NB4 (cell line): ENCODE measurements at regions not wholly inside any gene's neighbourhood (a gene's known extent, or its start where the extent isn't known, plus 50 kb on each side); places are given as distances from the start of the nearest gene placed in this dataset.

Experiments used
- DNase-seq: peaks from one replicate; pipeline ENCODE4 v3.0.0; 2010; ENCODE audit warnings: low read depth
- H3K4me3 ChIP-seq: one replicate; pipeline ENCODE4 v1.5.1; 2011; ENCODE audit warnings: mild to moderate bottlenecking, low read depth, low read length, moderate library complexity
- MYC ChIP-seq: IDR thresholded peaks from 2 replicates; pipeline ENCODE4 v1.6.1; 2011; ENCODE audit warnings: low read depth, low read length
- POLR2A ChIP-seq: IDR thresholded peaks from 2 replicates; pipeline ENCODE4 v1.6.1; 2011; ENCODE audit warnings: mild to moderate bottlenecking; ENCODE audit not compliant: insufficient read length; ENCODE audit errors: extremely low read depth
- TF ChIP-seq, protein P1 (sequence below): IDR thresholded peaks from 2 replicates; pipeline ENCODE4 v1.6.1; 2011; ENCODE audit warnings: low read depth, low read length
- TF ChIP-seq, protein P2 (sequence below): IDR thresholded peaks from one replicate; pipeline ENCODE4 v1.5.1; 2012; ENCODE audit warnings: low read depth, low read length

DNA sequence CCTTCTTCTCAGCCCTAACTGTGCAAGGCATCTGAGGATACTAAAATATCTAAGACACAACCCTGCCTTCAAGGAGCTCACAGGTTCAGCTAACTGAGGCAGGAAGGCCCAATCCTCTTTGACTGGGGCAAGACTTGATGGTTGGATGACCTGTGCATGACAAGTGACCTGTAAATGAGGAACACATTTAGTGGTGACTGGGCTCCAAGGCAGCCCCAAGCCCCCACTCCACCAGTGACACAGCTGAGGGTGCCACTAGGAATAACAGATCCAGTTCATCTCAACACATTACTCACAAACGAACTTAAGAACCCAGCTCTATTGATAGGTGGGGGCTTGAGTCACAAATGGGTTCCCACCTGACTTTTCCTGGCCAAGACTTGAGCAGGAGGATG, 244.7 kb upstream of the IRF2BP2 start:
- no peak overlapping the region for H3K4me3 ChIP-seq
- no peak for DNase-seq
- TF ChIP-seq, protein P1, sequence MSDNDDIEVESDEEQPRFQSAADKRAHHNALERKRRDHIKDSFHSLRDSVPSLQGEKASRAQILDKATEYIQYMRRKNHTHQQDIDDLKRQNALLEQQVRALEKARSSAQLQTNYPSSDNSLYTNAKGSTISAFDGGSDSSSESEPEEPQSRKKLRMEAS, result no peak
- TF ChIP-seq, protein P2, sequence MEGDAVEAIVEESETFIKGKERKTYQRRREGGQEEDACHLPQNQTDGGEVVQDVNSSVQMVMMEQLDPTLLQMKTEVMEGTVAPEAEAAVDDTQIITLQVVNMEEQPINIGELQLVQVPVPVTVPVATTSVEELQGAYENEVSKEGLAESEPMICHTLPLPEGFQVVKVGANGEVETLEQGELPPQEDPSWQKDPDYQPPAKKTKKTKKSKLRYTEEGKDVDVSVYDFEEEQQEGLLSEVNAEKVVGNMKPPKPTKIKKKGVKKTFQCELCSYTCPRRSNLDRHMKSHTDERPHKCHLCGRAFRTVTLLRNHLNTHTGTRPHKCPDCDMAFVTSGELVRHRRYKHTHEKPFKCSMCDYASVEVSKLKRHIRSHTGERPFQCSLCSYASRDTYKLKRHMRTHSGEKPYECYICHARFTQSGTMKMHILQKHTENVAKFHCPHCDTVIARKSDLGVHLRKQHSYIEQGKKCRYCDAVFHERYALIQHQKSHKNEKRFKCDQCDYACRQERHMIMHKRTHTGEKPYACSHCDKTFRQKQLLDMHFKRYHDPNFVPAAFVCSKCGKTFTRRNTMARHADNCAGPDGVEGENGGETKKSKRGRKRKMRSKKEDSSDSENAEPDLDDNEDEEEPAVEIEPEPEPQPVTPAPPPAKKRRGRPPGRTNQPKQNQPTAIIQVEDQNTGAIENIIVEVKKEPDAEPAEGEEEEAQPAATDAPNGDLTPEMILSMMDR, result no peak
- TF ChIP-seq MYC (no peak), POLR2A (no peak)

DNA sequence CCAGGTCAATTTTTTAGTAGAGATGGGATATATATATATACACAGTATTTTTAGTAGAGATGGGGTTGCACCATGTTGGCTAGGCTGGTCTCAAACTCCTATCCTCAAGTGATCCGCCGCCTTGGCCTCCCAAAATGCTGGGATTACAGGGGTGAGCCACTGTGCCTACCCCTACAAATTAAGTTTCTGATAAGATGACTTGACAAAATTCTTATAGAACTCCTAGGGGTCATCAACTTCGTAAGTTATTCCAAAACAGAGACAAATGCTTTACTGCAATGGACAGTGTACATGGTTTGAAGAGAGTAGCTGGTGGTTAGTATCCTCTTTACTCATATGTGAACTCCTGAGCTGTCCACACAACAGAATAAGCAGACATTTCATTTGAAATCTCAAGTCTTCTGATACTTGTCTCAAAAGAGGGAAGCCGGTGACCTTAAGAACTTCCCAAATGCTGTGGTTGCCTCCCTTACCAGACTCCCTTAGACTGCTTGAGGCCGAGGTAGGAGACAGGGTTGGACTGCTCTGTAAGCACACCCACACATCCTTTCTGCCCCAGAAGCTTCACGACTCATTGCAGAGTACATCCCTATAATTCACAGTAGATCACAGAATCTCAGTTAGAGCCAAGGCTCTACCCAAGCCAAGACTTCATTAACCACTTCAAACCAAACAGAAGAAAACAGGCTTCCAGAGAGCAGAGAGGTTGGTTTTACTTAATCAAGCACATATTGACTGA, 244.1 kb upstream of the IRF2BP2 start:
- peak; percentile 81 for DNase-seq
- TF ChIP-seq MYC, result no peak
- TF ChIP-seq, protein P2, result no peak
- TF ChIP-seq, protein P1, result no peak
- no peak for TF ChIP-seq POLR2A

DNA sequence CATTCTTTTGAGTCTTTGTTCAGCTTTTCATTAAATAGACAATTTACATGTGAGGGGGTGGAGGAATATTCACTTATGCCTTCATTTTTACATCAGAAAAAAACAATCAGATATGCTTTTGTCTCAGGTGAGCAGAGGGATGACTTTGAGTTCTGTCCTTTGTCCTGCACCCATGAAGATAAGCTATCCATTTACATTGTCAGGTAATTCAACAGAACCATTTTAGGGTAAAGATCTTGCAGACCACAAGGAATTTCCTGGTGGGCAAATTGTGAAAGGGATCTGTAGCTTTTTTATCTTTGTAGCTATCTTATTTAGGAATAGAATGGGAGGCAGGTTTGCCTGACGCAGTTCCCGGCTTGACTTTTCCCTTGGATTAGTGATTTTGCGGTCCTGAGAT, 242.7 kb upstream of the IRF2BP2 start:
- DNase-seq, result no peak
- TF ChIP-seq POLR2A (no peak), MYC (no peak)
- TF ChIP-seq, protein P2, result no peak
- TF ChIP-seq, protein P1, result no peak
- no peak overlapping the region for H3K4me3 ChIP-seq

More for the DNA sequence above, 244.1 kb upstream of the IRF2BP2 start:
- no peak overlapping the region for H3K4me3 ChIP-seq

DNA sequence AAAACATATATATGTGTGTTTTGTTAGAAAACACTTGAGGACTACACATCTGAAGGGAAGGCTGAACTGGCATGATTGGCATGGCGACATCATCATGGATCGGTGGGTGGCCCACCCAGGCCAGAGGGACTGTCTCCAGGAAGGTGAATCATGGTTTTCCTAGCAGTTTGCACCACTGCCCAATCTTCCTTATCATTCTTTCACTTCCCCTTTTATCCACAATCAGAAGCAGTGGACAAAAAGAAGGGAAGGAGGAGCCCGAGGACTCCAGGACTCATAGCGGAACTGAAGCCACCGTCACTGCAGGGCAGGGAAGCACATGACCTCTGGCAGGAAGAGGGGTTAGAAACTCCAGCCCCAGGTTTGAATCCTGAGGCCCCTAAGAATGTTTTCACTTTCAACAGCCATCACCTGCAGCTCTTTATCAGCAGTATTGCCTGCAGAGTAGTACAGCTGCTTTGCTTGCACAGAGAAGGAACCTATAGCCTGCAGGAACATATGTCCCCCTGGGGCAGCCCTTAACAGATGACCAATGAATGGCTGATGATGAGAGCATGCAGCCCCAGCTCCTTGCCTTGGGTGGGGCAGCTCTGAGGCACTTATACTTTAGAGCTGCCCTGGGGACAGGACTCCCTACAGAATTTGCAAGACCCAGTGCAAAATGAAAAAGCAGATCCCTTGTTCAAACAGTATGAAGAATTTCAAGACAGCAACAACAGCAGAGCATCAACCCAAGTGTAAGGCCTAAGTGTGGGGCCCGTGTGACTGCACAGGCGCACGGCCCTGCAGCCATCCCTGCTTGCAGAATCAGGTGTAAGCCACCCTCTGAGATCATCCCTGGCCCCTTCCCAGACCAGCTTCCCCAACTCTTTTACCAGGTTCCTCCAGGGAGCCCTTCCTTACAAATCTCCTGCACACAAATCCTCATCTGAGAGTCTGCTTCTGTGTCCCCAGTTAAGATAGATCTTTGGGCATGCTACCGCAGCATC, 241.8 kb upstream of the IRF2BP2 start:
- H3K4me3 ChIP-seq, result no peak overlapping the region
- TF ChIP-seq POLR2A, result no peak
- TF ChIP-seq, protein P1, result no peak; the same call in 1 of the 2 replicates
- TF ChIP-seq, protein P2, result no peak
- no peak; the same call in 1 of the 2 replicates for TF ChIP-seq MYC
- DNase-seq, result peak; percentile 86

DNA sequence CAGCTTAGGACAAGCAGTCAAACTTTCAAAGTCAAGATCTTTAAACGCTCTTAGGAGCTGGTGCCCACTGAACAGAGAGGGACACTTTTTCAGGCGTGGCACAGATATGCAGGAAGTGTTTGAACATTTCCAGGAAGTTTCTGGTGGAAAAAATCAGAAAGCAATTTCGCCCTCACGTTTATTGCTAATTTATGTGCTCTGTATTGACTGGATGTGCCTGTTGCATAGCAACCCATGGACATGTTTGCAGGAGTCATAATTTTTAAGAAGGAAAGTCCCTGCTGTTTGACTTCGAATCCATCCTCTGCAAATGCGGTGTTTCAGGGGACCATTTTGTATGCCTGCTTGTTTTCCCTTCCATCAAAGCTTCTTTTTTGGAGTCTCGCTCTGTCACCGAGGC, 239.9 kb upstream of the IRF2BP2 start:
- H3K4me3 ChIP-seq, result no peak overlapping the region
- DNase-seq, result no peak
- TF ChIP-seq MYC (no peak), POLR2A (no peak)
- TF ChIP-seq, protein P1, result no peak
- TF ChIP-seq, protein P2, result no peak
